CD14-positive monocyte (primary cell): ENCODE measurements at regions not wholly inside any gene's neighbourhood (a gene's known extent, or its start where the extent isn't known, plus 50 kb on each side); places are given as distances from the start of the nearest gene placed in this dataset.

Experiments used
- DNase-seq, 3 donors: peaks; one replicate each; pipeline ENCODE4 v3.0.0-alpha.2; 2011 to 2022
- H2AFZ ChIP-seq: 2 replicates; pipeline ENCODE4 v1.6.0; 2012; ENCODE audit warnings: mild to moderate bottlenecking, low read depth, low read length, inconsistent platforms; ENCODE audit not compliant: insufficient read depth, poor library complexity, severe bottlenecking
- H3K27ac ChIP-seq, 2 donors: 1 replicate in 1 of 2; 2 replicates in 1 of 2; pipeline ENCODE4 v1.5.1; 2012 to 2013; ENCODE audit warnings: low read length in 2 of 2, control low read depth in 1 of 2, inconsistent platforms in 1 of 2, low read depth in 1 of 2, mild to moderate bottlenecking in 1 of 2
- H3K27me3 ChIP-seq, 2 donors: one replicate each; pipeline versions ENCODE4 v1.6.0 to v1.6.1; 2011 to 2013; ENCODE audit warnings: low read length in 2 of 2; ENCODE audit not compliant: control insufficient read depth in 2 of 2, insufficient read depth in 2 of 2
- H3K36me3 ChIP-seq, 2 donors: replicated peaks in 1 of 2; 1 replicate in 1 of 2; 2 replicates in 1 of 2; pipeline versions ENCODE4 v1.5.1 to v1.6.1; 2012 to 2013; ENCODE audit warnings: low read length in 2 of 2, control low read depth in 1 of 2, inconsistent platforms in 1 of 2, mild to moderate bottlenecking in 1 of 2; ENCODE audit not compliant: insufficient read depth in 2 of 2, control insufficient read depth in 1 of 2
- H3K4me1 ChIP-seq, 2 donors: 1 replicate in 1 of 2; 2 replicates in 1 of 2; pipeline versions ENCODE4 v1.5.1 to v1.6.1; 2012 to 2013; ENCODE audit warnings: low read length in 2 of 2, control low read depth in 1 of 2, inconsistent platforms in 1 of 2, mild to moderate bottlenecking in 1 of 2, moderate library complexity in 1 of 2; ENCODE audit not compliant: insufficient read depth in 2 of 2, control insufficient read depth in 1 of 2
- H3K4me2 ChIP-seq: replicated peaks from 2 replicates; pipeline ENCODE3; 2012; ENCODE audit warnings: low read length, moderate library complexity, mild to moderate bottlenecking; ENCODE audit not compliant: poor library complexity, severe bottlenecking; ENCODE audit errors: extremely low read depth
- H3K4me3 ChIP-seq, 3 experiments: fragments of 200-600 bp in 1 of 3; sonication (generic) in 1 of 3; replicated peaks in 1 of 3; 1 replicate in 2 of 3; 2 replicates in 1 of 3; pipeline ENCODE4 v1.5.1; 2011 to 2013; ENCODE audit warnings: low read length in 3 of 3, mild to moderate bottlenecking in 3 of 3, control low read depth in 2 of 3, low read depth in 2 of 3, inconsistent platforms in 1 of 3, moderate library complexity in 1 of 3
- H3K79me2 ChIP-seq: 2 replicates; pipeline ENCODE4 v1.6.0; 2012; ENCODE audit warnings: mild to moderate bottlenecking, control low read depth, inconsistent platforms, low read length, moderate library complexity; ENCODE audit not compliant: insufficient read depth
- H3K9ac ChIP-seq: 2 replicates; pipeline ENCODE4 v1.6.0; 2017; ENCODE audit warnings: low read length, mild to moderate bottlenecking; ENCODE audit not compliant: insufficient read depth, poor library complexity, severe bottlenecking
- H3K9me3 ChIP-seq, 2 donors: replicated peaks in 1 of 2; 1 replicate in 1 of 2; 2 replicates in 1 of 2; pipeline versions ENCODE4 v1.5.1 to v1.6.1; 2012 to 2013; ENCODE audit warnings: low read length in 2 of 2, control low read depth in 1 of 2; ENCODE audit not compliant: control insufficient read depth in 1 of 2, insufficient read depth in 1 of 2
- H4K20me1 ChIP-seq: 2 replicates; pipeline ENCODE4 v1.6.0; 2012; ENCODE audit warnings: mild to moderate bottlenecking, low read length, control low read depth, moderate library complexity; ENCODE audit not compliant: insufficient read depth
- H3K27ac Mint-ChIP-seq, 7 donors: one replicate each; pipeline ENCODE4 v1.8.0; 2020; ENCODE audit warnings: mild to moderate bottlenecking in 7 of 7, mixed read lengths in 7 of 7, moderate library complexity in 6 of 7, inconsistent platforms in 2 of 7
- H3K27me3 Mint-ChIP-seq, 3 donors: one replicate each; pipeline ENCODE4 v1.8.0; 2021 to 2022; ENCODE audit warnings: low read depth in 3 of 3, mild to moderate bottlenecking in 3 of 3, mixed read lengths in 3 of 3, moderate library complexity in 3 of 3, inconsistent platforms in 1 of 3
- H3K36me3 Mint-ChIP-seq, 2 donors: one replicate each; pipeline ENCODE4 v1.8.0; 2020; ENCODE audit warnings: mixed read lengths in 2 of 2, inconsistent platforms in 1 of 2, mild to moderate bottlenecking in 1 of 2
- H3K4me1 Mint-ChIP-seq: one replicate; pipeline ENCODE4 v1.8.0; 2020; ENCODE audit warnings: mild to moderate bottlenecking, mixed read lengths
- H3K4me3 Mint-ChIP-seq, 2 donors: one replicate each; pipeline ENCODE4 v1.8.0; 2020; ENCODE audit warnings: mild to moderate bottlenecking in 2 of 2, mixed read lengths in 2 of 2, moderate library complexity in 1 of 2
- H3K9me3 Mint-ChIP-seq, 7 donors: one replicate each; pipeline ENCODE4 v1.8.0; 2020 to 2022; ENCODE audit warnings: mixed read lengths in 7 of 7, mild to moderate bottlenecking in 6 of 7, moderate library complexity in 6 of 7, inconsistent platforms in 2 of 7
- intact Hi-C, 2 donors: fragments of 100-400 bp; cut with micrococcal nuclease; formaldehyde crosslinking; loops; one replicate each; pipeline versions ENCODE4 v1.15.0 to v1.15.1; 2023
- TF ChIP-seq, protein P1 (sequence below): fragments of 200-600 bp; IDR thresholded peaks from one replicate; pipeline ENCODE4 v1.8.0; 2022; ENCODE audit warnings: antibody characterized with exemption, mild to moderate bottlenecking

DNA sequence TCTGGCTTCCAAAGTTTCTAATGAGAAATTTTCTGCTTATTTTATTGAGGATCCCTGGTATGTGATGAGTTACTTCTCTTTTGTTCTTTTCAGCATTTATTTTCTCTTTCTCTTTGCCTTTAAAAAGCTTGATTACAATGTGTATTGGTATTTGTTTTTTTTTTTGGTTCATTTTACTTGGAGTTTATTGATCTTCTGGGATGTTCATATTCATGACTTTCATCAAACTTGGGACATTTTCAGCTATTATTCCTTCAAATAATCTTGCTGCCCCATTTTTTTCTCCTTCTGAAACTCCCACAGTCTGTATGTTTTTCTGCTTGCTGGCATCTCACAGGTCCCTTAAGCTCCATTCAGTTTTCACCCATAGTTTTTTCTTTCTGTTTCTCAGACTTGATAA, 102.4 kb downstream of the PRDM13 start:
- Mint-ChIP-seq H3K9me3 (peaks cover 0 to 3% (median 0%) of the 10 kb centered on the region in 7 donors), H3K27me3 (peaks cover 3 to 4% (median 3%) of the 10 kb centered on the region in 3 donors), H3K4me3 (no peak overlapping the region), H3K4me1 (no peaks in the 10 kb centered on the region), H3K27ac (no peak overlapping the region), H3K36me3 (no peaks in the 10 kb centered on the region)
- no peak overlapping the region for H3K27ac ChIP-seq
- H4K20me1 ChIP-seq = no peaks in the 10 kb centered on the region
- no peaks in the 10 kb centered on the region for H3K27me3 ChIP-seq
- no peaks in the 10 kb centered on the region for H3K36me3 ChIP-seq
- DNase-seq = no peak
- no peaks in the 10 kb centered on the region for H3K9me3 ChIP-seq
- no peaks in the 10 kb centered on the region for H3K4me1 ChIP-seq
- H3K79me2 ChIP-seq = no peaks in the 10 kb centered on the region
- no peak overlapping the region for H3K9ac ChIP-seq
- no peak overlapping the region for H3K4me2 ChIP-seq
- H3K4me3 ChIP-seq = no peak overlapping the region
- TF ChIP-seq, protein P1, sequence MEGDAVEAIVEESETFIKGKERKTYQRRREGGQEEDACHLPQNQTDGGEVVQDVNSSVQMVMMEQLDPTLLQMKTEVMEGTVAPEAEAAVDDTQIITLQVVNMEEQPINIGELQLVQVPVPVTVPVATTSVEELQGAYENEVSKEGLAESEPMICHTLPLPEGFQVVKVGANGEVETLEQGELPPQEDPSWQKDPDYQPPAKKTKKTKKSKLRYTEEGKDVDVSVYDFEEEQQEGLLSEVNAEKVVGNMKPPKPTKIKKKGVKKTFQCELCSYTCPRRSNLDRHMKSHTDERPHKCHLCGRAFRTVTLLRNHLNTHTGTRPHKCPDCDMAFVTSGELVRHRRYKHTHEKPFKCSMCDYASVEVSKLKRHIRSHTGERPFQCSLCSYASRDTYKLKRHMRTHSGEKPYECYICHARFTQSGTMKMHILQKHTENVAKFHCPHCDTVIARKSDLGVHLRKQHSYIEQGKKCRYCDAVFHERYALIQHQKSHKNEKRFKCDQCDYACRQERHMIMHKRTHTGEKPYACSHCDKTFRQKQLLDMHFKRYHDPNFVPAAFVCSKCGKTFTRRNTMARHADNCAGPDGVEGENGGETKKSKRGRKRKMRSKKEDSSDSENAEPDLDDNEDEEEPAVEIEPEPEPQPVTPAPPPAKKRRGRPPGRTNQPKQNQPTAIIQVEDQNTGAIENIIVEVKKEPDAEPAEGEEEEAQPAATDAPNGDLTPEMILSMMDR = no peak
- no peak overlapping the region for H2AFZ ChIP-seq
- intact Hi-C loops = no loop called here

DNA sequence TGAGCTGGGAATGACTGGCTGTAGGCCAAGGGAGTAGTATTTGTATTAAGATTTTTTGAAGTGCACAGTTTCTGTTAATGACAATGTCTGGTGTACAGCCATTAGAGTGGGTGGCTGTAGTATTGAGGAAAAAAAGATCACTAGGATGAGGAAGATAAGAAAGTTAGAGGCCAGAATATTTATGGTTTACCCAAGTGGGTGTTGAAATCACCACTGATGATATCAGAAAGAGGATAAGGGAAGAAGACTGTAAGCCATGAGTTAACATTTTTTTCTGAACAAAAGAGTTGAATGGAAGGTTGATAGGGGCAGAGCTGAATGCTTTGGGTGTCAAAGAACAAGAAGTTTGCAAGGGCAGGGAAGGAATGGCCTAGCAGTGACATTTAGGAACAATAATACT, 104.7 kb downstream of the PRDM13 start:
- no peak for DNase-seq
- intact Hi-C loops = no loop called here
- no peaks in the 10 kb centered on the region for H3K4me1 ChIP-seq
- no peaks in the 10 kb centered on the region for H3K79me2 ChIP-seq
- H2AFZ ChIP-seq = no peak overlapping the region
- H3K36me3 ChIP-seq = no peaks in the 10 kb centered on the region
- no peaks in the 10 kb centered on the region for H3K27me3 ChIP-seq
- H3K9me3 Mint-ChIP-seq = peaks cover 0 to 1% (median 0%) of the 10 kb centered on the region in 7 donors
- H3K4me3 Mint-ChIP-seq = no peak overlapping the region
- no peak overlapping the region for H3K9ac ChIP-seq
- TF ChIP-seq, protein P1 = no peak
- no peaks in the 10 kb centered on the region for H3K4me1 Mint-ChIP-seq
- no peaks in the 10 kb centered on the region for H3K9me3 ChIP-seq
- no peak overlapping the region for H3K27ac Mint-ChIP-seq
- no peak overlapping the region for H3K4me2 ChIP-seq
- H3K4me3 ChIP-seq = no peak overlapping the region
- H3K27me3 Mint-ChIP-seq = peaks cover 1 to 6% (median 2%) of the 10 kb centered on the region in 3 donors
- H4K20me1 ChIP-seq = no peaks in the 10 kb centered on the region
- H3K27ac ChIP-seq = no peak overlapping the region
- H3K36me3 Mint-ChIP-seq = no peaks in the 10 kb centered on the region
